Germinal center (tissue), 1 donor: ENCODE measurements at regions not wholly inside any gene's neighbourhood (a gene's known extent, or its start where the extent isn't known, plus 50 kb on each side); places are given as distances from the start of the nearest gene placed in this dataset.
"Not testable (repeated sequence)": the region's sequence is repeated elsewhere in the genome, so short reads cannot be mapped to it uniquely, and the experiment has no call there.

Source experiments
- DNase-seq: peaks from one replicate; pipeline ENCODE4 v3.0.0; 2012; ENCODE audit warnings: mixed read lengths, low spot score

- no peak for DNase-seq
These were observed 313.8 kb downstream of the S1PR1 start for GRCh38 chr1:101550581-101550980.

- DNase-seq = no peak
These were observed 330.2 kb downstream of the S1PR1 start for GRCh38 chr1:101566883-101567538.

- DNase-seq = peak; percentile 30
These were observed 330.9 kb downstream of the S1PR1 start for GRCh38 chr1:101567582-101568189.

- DNase-seq = no peak
These were observed 350.9 kb downstream of the S1PR1 start for GRCh38 chr1:101587741-101588140.

- DNase-seq = no peak
These were observed 351.9 kb downstream of the S1PR1 start for GRCh38 chr1:101588677-101589076.

- no peak for DNase-seq
These were observed 356.0 kb downstream of the S1PR1 start for GRCh38 chr1:101592845-101593244.

GRCh38 chr1:101595881-101596374 is 359.1 kb downstream of the S1PR1 start:
- DNase-seq = no peak

- not testable (repeated sequence) for DNase-seq
These were observed 363.8 kb downstream of the S1PR1 start for GRCh38 chr1:101600615-101601014.

- DNase-seq = no peak
These were observed 366.9 kb downstream of the S1PR1 start for GRCh38 chr1:101603726-101604125.

- DNase-seq = no peak
These were observed 369.1 kb downstream of the S1PR1 start for GRCh38 chr1:101605878-101606277.

- DNase-seq = no peak
These were observed 376.7 kb downstream of the S1PR1 start for GRCh38 chr1:101613546-101613945.

GRCh38 chr1:101618900-101619299 is 377.8 kb downstream of the OLFM3 start:
- DNase-seq = no peak

GRCh38 chr1:101632548-101633272 is 364.0 kb downstream of the OLFM3 start:
- DNase-seq = no peak

GRCh38 chr1:101645810-101646209 is 350.9 kb downstream of the OLFM3 start:
- no peak for DNase-seq

- DNase-seq = no peak
These were observed 344.2 kb downstream of the OLFM3 start for GRCh38 chr1:101652484-101652883.

GRCh38 chr1:101653482-101653946 is 343.2 kb downstream of the OLFM3 start:
- DNase-seq = no peak

- DNase-seq = no peak
These were observed 332.0 kb downstream of the OLFM3 start for GRCh38 chr1:101664726-101665125.

GRCh38 chr1:101667761-101668160 is 329.0 kb downstream of the OLFM3 start:
- DNase-seq = no peak

- no peak for DNase-seq
These were observed 313.6 kb downstream of the OLFM3 start for GRCh38 chr1:101683136-101683535.

GRCh38 chr1:101683561-101683960 is 313.2 kb downstream of the OLFM3 start:
- DNase-seq = no peak

GRCh38 chr1:101697072-101697471 is 299.7 kb downstream of the OLFM3 start:
- no peak for DNase-seq

GRCh38 chr1:101698681-101699080 is 298.0 kb downstream of the OLFM3 start:
- no peak for DNase-seq

GRCh38 chr1:101704895-101705294 is 291.8 kb downstream of the OLFM3 start:
- no peak for DNase-seq
